ENCODE measurements at regions not wholly inside any gene's neighbourhood (a gene's known extent, or its start where the extent isn't known, plus 50 kb on each side); places are given as distances from the start of the nearest gene placed in this dataset.

- no peak for TF ChIP-seq CTCF (IDR thresholded peaks at IDR 0.05; ENCODE audit: low read depth, low read length)
- no peak overlapping the region for H3K4me3 ChIP-seq (ENCODE audit: low read depth, low read length)
- in situ Hi-C loops (cut with HindIII; ENCODE audit: low sequenced_read_pairs), result no loop called here
- no peak for DNase-seq (ENCODE audit: low read depth, low spot score)
These were observed 470.8 kb downstream of the ENC1 start for GRCh38 chr5:74169701-74170100.

- in situ Hi-C loops (cut with HindIII; ENCODE audit: low sequenced_read_pairs), result no loop called here
- no peak for TF ChIP-seq CTCF (IDR thresholded peaks at IDR 0.05; ENCODE audit: low read depth, low read length)
- DNase-seq (ENCODE audit: low read depth, low spot score), result no peak
- no peak overlapping the region for H3K4me3 ChIP-seq (ENCODE audit: low read depth, low read length)
These were observed 472.6 kb downstream of the ENC1 start for GRCh38 chr5:74167930-74168315.

- no peak overlapping the region for H3K4me3 ChIP-seq (ENCODE audit: low read depth, low read length)
- TF ChIP-seq CTCF (IDR thresholded peaks at IDR 0.05; ENCODE audit: low read depth, low read length), result no peak
- DNase-seq (ENCODE audit: low read depth, low spot score), result peak; percentile 83
- in situ Hi-C loops (cut with HindIII; ENCODE audit: low sequenced_read_pairs), result no loop called here
These were observed 473.2 kb downstream of the ENC1 start for GRCh38 chr5:74167206-74167929.

- in situ Hi-C loops (cut with HindIII; ENCODE audit: low sequenced_read_pairs), result no loop called here
These were observed 474.5 kb downstream of the ENC1 start for GRCh38 chr5:74166064-74166463.

GRCh38 chr5:74164725-74165235 lies 475.7 kb downstream of the ENC1 start:
- in situ Hi-C loops (cut with HindIII; ENCODE audit: low sequenced_read_pairs), result no loop called here
- DNase-seq (ENCODE audit: low read depth, low spot score), result no peak
- TF ChIP-seq CTCF (IDR thresholded peaks at IDR 0.05; ENCODE audit: low read depth, low read length), result no peak
- no peak overlapping the region for H3K4me3 ChIP-seq (ENCODE audit: low read depth, low read length)

More at GRCh38 chr5:74166064-74166463, 474.5 kb downstream of the ENC1 start:
- DNase-seq (ENCODE audit: low read depth, low spot score), result peak; percentile 44
- H3K4me3 ChIP-seq (ENCODE audit: low read depth, low read length), result no peak overlapping the region
- TF ChIP-seq CTCF (IDR thresholded peaks at IDR 0.05; ENCODE audit: low read depth, low read length), result no peak

DNA sequence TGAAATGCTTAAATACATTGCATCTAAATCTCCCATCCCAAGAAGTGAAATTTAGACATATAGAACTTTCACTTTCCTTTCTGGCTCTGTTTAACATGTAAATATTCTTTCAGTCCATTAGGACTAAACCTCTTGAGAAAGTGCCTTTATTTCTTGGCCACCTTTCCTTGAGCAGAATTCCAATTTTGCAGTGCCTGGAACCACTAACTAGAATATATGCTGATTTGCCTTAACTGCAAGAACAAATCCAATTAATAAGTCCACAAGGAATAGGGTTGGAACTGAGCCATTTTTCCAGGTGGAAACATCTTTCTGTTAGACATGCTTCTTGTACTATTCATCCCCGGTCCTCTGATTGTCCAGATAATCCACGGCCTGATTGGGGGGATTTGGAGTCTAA lies 478.0 kb downstream of the ENC1 start:
- no peak for TF ChIP-seq CTCF (IDR thresholded peaks at IDR 0.05; ENCODE audit: low read depth, low read length)
- in situ Hi-C loops (cut with HindIII; ENCODE audit: low sequenced_read_pairs), result no loop called here
- H3K4me3 ChIP-seq (ENCODE audit: low read depth, low read length), result no peak overlapping the region
- no peak for DNase-seq (ENCODE audit: low read depth, low spot score)

Measured in astrocyte of the spinal cord (primary cell).